NCI-H2107 (cell line): ENCODE measurements at regions not wholly inside any gene's neighbourhood (a gene's known extent, or its start where the extent isn't known, plus 50 kb on each side); places are given as distances from the start of the nearest gene placed in this dataset.
A peak's percentile ranks its signal among the peaks of the same experiment; 100 is the strongest.

Source experiments
- DNase-seq: peaks from one replicate; lab custom pipeline; 2025; lab: John Stamatoyannopoulos, UW

DNA sequence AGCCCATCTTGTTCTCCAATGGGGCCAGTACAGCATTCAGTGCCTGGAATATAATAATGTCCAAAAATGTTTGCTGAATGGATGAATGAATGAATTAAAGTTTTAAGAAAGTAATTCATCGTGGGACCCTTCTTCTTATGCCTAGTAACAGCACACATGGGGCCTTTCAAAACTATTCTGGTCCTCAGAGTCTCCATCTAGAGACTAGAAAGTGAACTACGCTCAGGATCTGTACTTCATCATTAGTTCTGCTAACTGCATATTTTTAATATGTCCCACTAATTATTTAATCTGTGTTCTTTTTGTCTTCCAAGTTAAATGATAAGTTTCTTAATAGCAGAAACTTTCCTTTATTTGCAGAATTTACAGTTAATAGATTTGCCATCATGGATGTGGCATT lies 172.5 kb downstream of the SMAD2 start:
- DNase-seq = no peak

DNA sequence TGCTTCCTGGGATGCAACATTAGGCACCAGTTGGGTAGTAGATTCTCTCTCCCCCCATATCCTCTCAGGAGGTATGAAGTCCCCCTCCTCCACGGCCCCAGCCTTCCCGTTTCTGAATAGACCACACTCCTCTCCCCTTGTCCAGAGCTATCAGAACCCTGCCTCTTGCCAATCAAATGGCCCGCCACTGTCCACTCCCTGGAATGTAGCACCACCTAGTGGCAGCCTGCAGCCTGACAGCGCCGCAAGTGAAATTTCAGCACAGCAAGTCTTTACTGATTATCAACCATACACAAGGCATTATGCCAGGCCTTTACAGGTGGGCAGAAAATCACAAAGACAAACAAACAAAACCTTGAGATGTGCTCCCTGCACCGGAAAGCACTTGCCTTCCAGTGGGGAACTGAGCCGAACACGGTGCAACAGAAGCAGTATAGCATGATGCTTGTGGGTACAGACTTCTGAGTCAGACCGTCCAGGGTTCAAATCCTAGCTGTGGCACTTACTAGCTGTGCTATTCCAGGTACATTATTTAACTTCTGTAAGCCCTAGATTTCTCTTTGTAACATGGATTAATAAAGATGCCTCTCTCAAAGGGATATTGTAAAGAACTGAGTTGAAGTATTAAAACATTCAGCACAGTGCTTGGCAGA lies 174.0 kb downstream of the SMAD2 start:
- DNase-seq = peak; percentile 38

DNA sequence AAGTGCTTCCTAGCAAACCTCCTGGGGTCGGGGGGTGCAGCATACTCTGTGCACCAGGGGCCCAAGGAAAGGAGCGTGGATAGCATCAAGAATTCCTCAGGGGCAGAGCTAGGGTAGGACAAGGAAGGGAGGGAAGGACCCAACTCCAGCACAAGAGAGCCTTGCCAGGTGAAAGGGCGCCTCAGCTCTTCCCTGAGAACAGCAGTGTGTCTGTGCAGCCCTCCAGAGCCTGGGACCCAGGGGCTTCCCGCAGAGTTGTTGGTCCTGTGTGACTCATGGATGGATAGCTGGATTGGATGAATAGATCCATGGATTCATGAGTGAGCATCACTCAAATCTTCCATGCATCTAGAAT lies 175.4 kb downstream of the SMAD2 start:
- no peak for DNase-seq

DNA sequence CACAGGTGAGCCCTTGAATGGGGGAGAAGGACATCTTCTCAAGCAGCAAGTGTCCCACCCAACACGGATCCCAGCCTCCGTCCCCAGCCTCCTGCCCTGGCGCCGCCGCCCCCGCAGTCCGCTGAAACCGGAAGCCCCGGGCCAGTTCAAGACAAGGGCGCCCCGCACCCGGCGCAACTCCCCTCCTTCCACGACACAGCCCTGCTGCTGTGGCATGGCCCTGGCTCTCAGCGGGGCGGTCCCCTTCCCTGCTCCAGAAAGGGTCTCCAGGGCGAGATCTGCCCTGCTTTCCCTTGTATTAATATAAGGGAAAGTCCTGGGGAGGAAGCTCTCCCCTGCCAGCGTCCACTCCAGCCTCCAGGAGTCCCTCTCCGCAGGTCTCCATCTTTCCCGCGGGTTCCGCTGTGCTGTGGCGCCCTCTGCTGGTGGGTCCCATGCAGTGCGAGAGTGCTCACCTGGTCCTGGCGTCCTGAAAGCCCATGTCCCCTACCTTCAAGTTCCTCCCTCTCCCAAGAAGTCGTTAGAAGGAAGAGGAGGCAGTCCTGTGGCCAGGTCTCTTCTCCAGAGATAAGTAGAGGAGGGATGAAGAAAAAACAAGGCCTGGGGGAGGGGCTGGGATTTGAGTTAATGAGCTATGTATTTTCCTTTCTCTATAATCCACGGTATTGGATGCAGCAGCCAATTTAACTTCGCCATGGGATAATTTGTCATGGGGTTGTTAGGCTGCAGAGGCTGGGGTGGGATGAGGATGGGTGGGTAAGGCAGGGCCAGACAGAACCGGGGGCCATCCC lies 176.0 kb downstream of the SMAD2 start:
- peak; percentile 32 for DNase-seq

DNA sequence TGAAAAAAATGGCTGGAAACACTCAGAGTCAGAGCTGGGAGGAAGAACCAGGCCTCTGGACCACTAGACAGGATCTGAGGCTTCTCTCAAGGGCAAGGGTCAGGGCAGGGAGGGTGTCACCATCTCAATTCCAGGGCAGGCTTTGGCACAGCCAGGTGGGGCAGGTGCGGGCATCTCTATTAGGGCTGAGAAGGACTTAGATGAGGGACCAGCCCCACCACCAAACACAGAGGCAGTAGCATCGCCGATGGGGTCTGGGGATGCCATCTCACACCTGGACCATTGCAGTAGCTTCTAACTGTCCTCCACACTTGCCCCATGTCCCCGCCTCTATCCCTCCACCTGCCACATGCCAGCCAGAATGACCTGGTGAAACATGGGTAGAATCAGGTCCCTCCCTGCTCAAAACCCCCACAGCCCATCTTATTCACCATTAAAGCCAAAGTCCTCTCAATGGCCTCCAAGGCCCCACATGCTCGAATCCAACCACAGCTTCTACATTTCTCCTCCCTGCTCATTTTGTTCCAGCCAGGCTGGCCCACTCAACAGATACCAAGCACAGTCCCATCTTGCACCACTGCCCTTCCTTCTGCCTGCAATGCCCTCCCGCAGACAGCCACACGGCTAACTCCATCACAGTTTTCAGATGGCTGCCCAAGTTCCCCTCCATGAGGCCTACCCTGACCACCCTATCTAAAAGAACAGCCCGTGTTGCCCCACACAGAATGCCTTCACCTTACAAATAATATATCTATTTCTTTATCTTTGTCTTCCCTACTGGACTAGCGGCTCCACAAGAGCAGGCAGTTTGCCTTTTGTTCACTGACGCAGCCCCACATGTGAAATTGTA lies 177.4 kb downstream of the SMAD2 start:
- no peak for DNase-seq

DNA sequence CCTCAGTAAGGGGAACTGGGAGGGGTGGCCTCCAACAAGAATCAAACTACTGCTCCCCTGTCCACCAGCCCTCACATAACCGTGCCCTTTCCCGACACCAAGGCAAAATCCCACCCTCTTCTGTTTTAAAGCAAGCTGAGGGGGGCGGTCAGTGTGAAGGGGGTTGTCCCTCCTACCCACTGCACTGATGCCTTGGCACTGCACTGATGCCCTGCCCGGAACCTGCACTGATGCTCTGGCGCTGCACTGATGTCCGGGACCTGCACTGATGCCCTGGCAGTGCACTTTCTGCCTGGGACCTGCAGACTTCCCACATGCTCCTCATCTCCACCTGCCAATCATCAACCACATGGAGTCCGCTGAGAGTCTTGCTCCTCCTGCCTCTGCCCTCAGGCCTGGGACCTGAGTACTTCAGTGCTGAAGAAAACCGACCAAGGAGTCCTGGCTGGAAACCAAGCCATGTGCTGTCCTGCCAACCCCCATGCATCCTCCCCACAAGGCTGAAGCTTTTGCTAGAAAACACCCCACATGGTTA lies 179.5 kb downstream of the SMAD2 start:
- no peak for DNase-seq

DNA sequence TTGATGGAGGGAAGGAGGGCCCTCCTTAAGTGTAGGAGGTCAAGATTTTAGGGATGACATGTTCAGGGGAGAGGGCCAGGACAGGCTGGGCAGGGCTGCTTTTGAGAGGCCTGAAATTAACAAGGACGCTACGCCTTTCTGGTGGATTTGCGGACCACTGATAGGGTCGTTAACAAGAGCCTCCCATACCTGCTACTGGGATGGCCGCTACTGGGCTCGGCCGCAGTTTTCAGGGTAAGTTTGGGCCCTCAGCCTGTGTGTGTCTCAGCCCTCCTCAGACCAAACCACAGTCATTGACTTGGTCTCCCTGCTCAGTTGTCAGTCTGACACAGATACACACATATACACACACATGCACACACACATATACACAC lies 180.9 kb downstream of the SMAD2 start:
- no peak for DNase-seq

DNA sequence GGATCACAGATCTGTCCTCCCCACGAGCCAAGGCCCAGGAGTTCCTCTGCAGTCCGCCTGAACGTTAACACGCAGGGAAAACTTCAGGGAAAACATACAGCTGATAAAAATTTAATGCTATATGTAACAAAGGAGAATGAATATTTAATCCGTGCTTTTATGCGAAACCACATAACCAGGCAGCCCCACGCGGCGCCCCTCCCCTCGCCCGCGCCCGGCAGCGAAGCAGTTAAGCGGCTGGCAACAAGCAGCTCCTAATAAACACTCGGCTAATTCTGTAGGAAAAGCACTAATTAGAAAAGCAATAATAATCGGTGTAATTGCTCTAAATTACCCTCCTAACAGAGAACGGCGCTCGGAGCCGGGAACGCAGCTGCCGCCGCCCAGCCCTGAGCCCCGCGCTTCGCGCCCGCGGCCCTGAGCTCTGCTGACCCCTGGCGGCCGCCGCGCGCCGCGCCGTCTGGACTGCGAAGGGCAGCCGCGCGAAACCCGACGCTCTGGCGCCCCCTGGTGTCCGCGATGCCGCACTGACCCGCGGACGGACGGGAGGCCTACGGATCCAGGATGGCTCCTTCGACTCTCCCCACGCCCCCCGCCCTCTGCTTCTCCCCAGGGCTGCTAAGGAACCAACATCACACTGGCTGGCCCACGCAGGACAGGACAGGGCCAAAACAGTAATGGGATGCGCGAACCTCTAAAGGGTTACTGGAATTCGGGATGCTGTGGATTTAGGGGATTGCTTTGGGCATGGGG lies 181.4 kb downstream of the SMAD2 start:
- peak; percentile 39 for DNase-seq

DNA sequence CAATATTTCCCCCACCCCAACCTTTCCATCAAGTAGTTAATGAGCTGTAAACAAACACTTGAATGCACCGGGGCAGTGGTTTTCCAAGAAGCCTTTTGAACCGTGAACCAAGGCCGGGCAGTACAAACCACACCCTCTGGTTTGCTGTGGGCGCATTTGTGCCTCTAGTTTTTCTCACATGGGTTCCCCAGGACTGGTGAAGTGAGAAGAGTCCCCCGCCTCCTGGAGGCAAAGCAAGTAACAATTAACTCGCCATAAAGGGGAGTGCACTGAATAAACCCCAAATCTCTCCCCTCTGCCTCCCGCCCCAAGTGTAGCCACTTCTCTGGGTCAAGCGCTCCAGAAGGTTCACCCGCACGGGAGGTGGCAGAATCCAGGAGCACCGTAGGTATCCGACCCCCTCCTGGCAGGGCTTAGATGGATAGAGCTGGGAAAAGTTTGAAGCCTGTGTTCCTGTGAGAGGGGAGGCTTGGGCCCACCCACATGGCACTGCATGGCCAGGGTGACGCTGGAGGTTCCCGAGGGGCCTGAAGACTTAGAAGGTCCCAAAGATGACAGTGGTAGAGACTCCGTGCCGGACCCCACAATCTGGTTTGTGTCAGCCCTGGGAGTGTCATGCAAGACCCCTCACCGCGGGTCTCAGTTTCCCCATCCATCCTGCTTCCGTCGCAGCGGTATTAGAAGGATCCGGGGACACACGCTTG lies 182.2 kb downstream of the SMAD2 start:
- no peak for DNase-seq

DNA sequence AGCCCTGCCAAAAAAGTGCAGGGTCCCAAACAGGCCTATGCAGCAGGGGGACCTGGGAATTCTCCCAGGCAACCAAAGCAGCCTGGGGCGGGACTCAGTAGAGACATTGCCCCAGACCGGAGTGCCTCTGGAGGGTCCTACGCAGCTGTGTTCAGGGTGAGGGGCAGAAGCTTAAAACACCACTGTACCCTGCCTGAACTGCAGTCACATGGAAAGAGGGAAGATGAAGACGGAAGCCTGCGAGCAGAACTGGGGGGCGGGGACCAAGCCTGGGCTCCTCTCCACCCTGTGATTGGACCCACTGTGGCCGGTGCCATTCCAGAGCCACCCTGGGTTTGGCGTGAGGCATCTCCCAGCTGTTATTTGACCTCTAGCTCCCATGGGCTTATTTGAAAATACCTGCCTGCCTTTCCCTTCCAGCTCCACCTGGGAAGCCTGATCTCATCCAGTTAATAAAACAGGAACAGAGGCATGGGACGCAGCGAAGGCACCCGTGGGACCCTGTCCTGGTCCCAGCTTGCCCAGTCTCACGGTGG lies 183.1 kb downstream of the SMAD2 start:
- DNase-seq = no peak

DNA sequence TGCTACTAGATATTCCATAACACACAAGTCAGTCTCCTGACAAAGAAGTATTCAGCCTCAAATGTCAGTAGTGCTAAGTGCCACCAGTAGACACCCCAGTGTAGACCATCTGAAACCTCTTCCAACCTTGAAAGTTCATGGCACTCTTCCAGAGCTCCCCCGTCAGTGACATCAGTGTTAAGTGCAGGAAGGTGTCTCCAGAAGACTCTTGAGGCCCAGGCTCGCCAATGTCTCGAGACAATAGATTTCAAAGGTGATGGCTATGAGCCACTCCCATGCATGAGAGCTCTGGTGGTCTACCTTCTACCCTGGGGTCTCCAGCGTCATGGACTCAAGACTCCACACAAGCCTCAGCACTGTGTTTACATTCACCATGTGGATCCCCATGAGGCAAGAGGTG lies 183.8 kb downstream of the SMAD2 start:
- no peak for DNase-seq

DNA sequence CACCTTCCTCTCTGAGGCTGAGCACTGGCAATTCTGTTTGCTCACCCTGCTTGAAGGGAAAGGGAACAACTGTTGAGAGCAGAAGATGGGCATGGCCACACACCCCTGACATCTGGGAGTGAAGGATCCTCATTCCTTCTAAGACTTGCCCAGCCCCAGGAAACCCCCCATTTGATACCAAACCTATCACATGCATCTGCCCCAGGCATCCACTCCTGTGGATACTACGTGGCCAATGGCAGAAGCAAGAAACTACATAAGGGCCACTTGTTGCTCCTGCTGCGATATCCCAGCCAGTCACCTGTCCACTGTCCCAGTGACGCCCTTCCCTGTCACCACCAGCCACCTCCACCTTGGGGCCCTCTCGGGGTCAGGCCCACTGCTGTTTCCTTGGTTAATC lies 185.2 kb downstream of the SMAD2 start:
- no peak for DNase-seq

DNA sequence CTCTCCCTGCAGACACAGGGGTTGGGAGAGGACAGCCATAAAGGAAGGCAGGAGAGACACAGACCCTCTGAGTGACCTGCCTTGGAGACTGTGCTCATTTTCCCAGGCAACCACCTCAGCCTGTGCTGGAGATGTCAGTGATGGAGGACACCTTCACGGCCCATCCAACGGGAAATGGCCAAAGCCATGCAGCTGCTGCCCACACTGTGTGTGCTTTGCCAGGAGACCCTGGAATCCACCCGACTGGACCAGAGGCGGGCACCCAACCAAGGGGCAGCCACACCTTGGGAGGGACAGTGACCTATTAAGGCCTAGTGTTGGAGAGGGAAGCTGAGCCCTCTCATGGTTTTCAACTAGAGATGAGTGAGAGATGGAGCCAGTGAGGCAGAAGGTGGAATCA lies 192.5 kb downstream of the SMAD2 start:
- DNase-seq = no peak

DNA sequence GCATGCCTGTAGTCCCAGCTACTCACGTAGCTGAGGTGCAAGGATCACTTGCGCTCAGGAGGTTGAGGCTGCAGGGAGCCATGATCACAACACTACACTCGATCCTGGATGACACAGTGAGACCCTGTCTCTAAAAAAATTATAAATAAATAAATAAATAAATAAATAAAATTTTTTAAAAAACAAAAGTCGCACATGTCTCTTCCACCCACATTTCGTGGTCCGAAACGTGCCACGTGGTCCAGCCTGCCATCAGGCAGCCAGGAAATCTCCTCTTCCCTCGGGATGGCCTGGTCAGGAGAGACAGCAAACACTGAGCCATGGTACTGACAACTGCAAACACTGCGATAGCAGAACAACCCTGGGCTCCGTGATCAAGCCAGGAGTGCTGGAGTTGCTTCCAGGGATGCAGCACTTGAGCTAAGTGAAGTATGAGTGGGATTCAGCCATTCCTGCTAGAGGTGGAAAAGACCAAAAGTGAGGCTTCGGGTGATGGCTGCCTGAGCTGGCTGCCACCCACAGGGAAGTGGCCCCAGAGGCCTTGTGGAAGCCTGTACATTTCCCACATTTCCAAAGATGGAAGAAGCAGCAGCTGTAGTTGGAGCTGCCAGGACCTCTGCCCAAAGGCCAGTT lies 193.1 kb downstream of the SMAD2 start:
- DNase-seq = no peak

DNA sequence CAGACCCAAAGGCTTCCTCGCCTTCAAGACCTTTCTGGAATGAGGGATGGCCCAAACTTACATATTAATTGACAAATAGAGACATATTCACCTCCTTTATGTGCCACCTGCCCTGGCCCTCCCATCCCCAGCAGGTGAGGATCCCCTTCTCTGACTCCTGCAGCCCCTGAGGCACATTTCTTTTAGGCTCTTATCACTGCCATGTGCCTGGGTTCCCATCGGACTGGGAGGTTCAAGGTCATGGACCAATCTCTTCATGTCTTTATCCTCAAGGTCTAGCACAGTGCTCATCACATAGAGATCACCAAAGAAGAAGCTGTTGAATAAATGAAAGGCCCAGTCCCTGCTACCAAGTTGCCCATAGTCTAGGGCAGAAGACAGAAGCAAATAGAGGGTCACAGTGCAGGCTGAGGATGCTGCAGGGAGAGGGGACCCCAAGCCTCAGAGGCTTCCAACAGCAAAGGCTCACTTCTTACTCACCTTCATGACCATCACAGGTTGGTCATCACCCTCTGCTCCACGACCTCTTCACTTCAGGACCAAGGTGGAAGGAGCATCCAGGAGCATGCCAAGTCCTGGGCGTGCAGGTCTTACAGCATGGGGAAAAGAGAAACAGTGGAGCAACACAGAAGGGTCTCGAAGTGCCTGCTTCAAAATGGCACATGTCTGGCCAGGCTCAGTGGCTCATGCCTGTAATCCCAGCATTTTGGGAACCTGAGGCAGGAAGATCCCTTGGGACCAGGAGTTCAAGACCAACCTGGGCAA lies 193.9 kb downstream of the SMAD2 start:
- DNase-seq = no peak

DNA sequence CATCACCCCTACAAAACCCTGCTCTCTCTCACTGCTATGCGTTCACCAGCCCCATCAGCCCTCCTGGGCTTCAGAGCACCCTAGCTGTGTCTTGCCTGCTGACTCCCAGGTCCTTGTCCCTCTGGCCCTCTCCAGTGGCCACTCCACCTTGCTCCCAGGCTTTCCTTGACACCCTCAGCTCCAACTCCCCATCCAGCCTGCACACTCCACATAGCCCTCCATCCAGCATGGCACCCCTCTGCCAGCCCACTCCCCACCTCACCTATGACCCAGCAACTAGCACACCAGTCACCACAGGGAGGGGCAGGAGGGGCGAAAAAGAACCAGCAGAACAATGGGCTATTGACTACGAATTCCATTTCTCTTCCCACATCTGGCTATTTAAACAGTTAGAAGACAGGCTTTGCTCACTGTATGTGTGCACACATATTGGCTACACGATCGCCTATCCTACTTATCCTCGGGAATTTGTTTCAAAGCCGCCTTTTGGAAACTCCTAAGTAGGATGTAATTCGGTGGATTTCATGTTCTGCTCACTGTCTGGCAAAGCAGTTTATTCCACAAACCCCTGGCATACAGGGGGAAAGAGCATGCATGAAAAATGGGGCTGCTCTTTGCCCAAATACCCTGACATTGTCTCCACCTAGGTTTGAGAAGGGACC lies 195.3 kb downstream of the SMAD2 start:
- no peak for DNase-seq

DNA sequence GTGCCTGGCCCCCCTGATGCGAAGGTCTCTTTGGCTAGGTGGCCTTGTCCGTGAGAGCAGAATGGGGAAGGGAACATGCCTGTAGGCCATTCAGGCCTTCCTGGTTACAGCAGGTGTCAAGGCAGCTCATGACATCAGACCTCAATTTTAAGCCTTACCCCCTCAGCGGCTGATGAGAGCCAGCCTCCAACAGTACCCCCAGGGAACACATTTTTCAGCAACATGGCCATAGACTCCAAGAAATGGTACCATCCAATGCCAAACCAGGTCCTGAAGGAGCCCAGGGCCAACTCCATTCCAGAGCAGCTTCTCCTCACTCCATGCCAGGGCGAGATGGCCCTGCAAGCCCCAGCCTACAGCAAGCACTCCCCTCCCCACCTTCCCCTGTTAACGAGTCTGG lies 199.2 kb downstream of the SMAD2 start:
- no peak for DNase-seq

DNA sequence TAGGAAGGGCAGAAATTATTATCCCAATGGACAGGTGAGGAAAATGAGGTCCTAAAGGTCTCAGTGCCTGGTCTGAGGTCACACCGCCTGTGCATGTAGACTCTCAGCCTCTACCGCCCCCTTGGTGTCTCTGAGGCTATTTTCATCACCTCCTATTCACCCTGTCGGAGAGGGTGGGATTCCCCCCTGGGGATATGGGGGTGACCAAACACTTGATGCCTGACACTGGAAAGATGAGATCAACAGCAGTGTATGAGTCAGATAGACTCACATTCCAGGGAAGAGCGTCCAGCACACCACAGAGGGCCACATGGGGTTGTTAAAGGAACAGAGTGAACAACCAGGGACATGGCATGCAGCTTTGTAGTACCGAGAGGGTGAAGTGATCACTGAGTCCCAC lies 199.7 kb downstream of the SMAD2 start:
- DNase-seq = no peak

DNA sequence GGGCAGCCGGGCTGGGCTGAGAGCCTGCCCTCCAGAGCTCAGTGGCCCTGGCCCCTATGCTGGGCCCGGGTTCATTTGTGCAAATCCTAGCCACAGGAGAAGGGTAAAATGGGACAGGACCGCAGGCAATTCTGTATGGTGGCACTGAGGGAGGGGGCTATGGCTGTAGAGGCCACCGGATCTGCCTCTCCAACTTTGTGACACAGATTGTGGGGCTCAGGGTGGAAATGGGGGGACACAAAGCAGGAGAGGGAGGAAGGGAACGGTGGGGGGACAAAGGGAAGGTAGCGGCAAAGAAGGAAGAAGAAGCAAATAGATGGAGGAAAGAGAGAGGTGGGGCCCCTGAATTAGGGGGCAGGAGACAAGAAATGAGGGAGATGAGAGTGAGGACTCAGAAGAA lies 201.1 kb downstream of the SMAD2 start:
- no peak for DNase-seq
